ENCODE measurements at regions not wholly inside any gene's neighbourhood (a gene's known extent, or its start where the extent isn't known, plus 50 kb on each side); places are given as distances from the start of the nearest gene placed in this dataset.

GRCh38 chr11:103656382-103656781, 380.1 kb upstream of the DDI1 start:
- peaks cover 8% of the 10 kb centered on the region for H3K9me3 Mint-ChIP-seq (ENCODE audit: low read depth)
- H3K27me3 Mint-ChIP-seq: no peaks in the 10 kb centered on the region
- H3K27ac Mint-ChIP-seq: no peak overlapping the region
- no peak for TF ChIP-seq CTCF (IDR thresholded peaks at IDR 0.05; ENCODE audit: unreplicated experiment)
- no peak overlapping the region for H3K4me3 Mint-ChIP-seq (ENCODE audit: low read depth)
- no peaks in the 10 kb centered on the region for H3K4me1 Mint-ChIP-seq (ENCODE audit: low read depth)
- H3K36me3 Mint-ChIP-seq (ENCODE audit: insufficient read depth): no peaks in the 10 kb centered on the region
- no peak for DNase-seq (ENCODE audit: low spot score, unreplicated experiment)

- no peak overlapping the region for H3K4me3 Mint-ChIP-seq (ENCODE audit: low read depth)
- no peaks in the 10 kb centered on the region for H3K27me3 Mint-ChIP-seq
- H3K4me1 Mint-ChIP-seq (ENCODE audit: low read depth): no peaks in the 10 kb centered on the region
These were observed 377.2 kb upstream of the DDI1 start for GRCh38 chr11:103659206-103659618.

GRCh38 chr11:103659743-103660142, 376.7 kb upstream of the DDI1 start:
- Mint-ChIP-seq H3K4me3 (ENCODE audit: low read depth) (no peak overlapping the region), H3K27me3 (no peaks in the 10 kb centered on the region), H3K9me3 (ENCODE audit: low read depth) (no peaks in the 10 kb centered on the region), H3K36me3 (ENCODE audit: insufficient read depth) (no peaks in the 10 kb centered on the region), H3K4me1 (ENCODE audit: low read depth) (no peaks in the 10 kb centered on the region), H3K27ac (no peak overlapping the region)
- no peak for TF ChIP-seq CTCF (IDR thresholded peaks at IDR 0.05; ENCODE audit: unreplicated experiment)
- DNase-seq (ENCODE audit: low spot score, unreplicated experiment): no peak

More at GRCh38 chr11:103659206-103659618, 377.2 kb upstream of the DDI1 start:
- DNase-seq (ENCODE audit: low spot score, unreplicated experiment): no peak
- Mint-ChIP-seq H3K9me3 (ENCODE audit: low read depth) (no peaks in the 10 kb centered on the region), H3K36me3 (ENCODE audit: insufficient read depth) (no peaks in the 10 kb centered on the region), H3K27ac (no peak overlapping the region)
- TF ChIP-seq CTCF (IDR thresholded peaks at IDR 0.05; ENCODE audit: unreplicated experiment): no peak

GRCh38 chr11:103661185-103661584, 375.3 kb upstream of the DDI1 start:
- H3K4me1 Mint-ChIP-seq (ENCODE audit: low read depth): no peaks in the 10 kb centered on the region
- H3K27me3 Mint-ChIP-seq: no peaks in the 10 kb centered on the region
- H3K36me3 Mint-ChIP-seq (ENCODE audit: insufficient read depth): no peaks in the 10 kb centered on the region
- DNase-seq (ENCODE audit: low spot score, unreplicated experiment): no peak
- H3K27ac Mint-ChIP-seq: no peak overlapping the region
- no peak for TF ChIP-seq CTCF (IDR thresholded peaks at IDR 0.05; ENCODE audit: unreplicated experiment)
- no peak overlapping the region for H3K4me3 Mint-ChIP-seq (ENCODE audit: low read depth)
- no peaks in the 10 kb centered on the region for H3K9me3 Mint-ChIP-seq (ENCODE audit: low read depth)

GRCh38 chr11:103661991-103662390, 374.4 kb upstream of the DDI1 start:
- Mint-ChIP-seq H3K4me3 (ENCODE audit: low read depth) (no peak overlapping the region), H3K4me1 (ENCODE audit: low read depth) (no peaks in the 10 kb centered on the region), H3K36me3 (ENCODE audit: insufficient read depth) (no peaks in the 10 kb centered on the region), H3K27me3 (no peaks in the 10 kb centered on the region), H3K9me3 (ENCODE audit: low read depth) (no peaks in the 10 kb centered on the region), H3K27ac (no peak overlapping the region)
- TF ChIP-seq CTCF (IDR thresholded peaks at IDR 0.05; ENCODE audit: unreplicated experiment): no peak
- DNase-seq (ENCODE audit: low spot score, unreplicated experiment): no peak
